ENCODE measurements at regions not wholly inside any gene's neighbourhood (a gene's known extent, or its start where the extent isn't known, plus 50 kb on each side); places are given as distances from the start of the nearest gene placed in this dataset.

GRCh38 chr15:35603856-35604255 lies 57.9 kb upstream of the DPH6 start (continued):
- no peak for TF ChIP-seq ZBTB2 (CRISPR knock-in tag; IDR thresholded peaks at IDR 0.05; ENCODE audit: low read depth)
- no peak for TF ChIP-seq KLF16 (CRISPR knock-in tag; IDR thresholded peaks at IDR 0.05)

- FAIRE-seq (no peak), DNase-seq (ENCODE audit: low spot score) (no peak), ATAC-seq (no peak)
- H3K27ac ChIP-seq (ENCODE audit: extremely low read length, insufficient read depth, low read length), result no peak overlapping the region
- H3K27me3 ChIP-seq (ENCODE audit: control insufficient read depth in 1 of 2, insufficient read depth in 2 of 2, low read length in 2 of 2), result no peaks in the 10 kb centered on the region
- ChIA-PET CTCF (ENCODE audit: low intra/inter-chr PET ratio, low total read pairs) (no interaction called here), POLR2A (no interaction called here)
- H4K20me1 ChIP-seq (ENCODE audit: insufficient read depth, low read length), result no peaks in the 10 kb centered on the region
- intact Hi-C loops (cut with micrococcal nuclease; ENCODE audit: unreplicated experiment), result no loop called here
- no peak overlapping the region for H3K4me2 ChIP-seq (ENCODE audit: low read depth, low read length)
- 2% methylated on average over 2 of the region's 2 CpGs for WGBS (ENCODE audit: low lambda C conversion rate)
- no peaks in the 10 kb centered on the region for H3K79me2 ChIP-seq (ENCODE audit: insufficient read depth, low read length)
- no peaks in the 10 kb centered on the region for H3K4me1 ChIP-seq (ENCODE audit: insufficient read depth, low read length)
- no peak overlapping the region for H3K4me3 ChIP-seq (replicated peaks in 1 of 3; ENCODE audit: insufficient read depth in 1 of 3, low read depth in 2 of 3, low read length in 3 of 3)
- TF ChIP-seq AHDC1 (CRISPR knock-in tag; IDR thresholded peaks at IDR 0.05; ENCODE audit: borderline replicate concordance) (no peak), ZBTB7B (CRISPR knock-in tag; IDR thresholded peaks at IDR 0.05) (no peak), ZNF749 (CRISPR knock-in tag; IDR thresholded peaks at IDR 0.05; ENCODE audit: borderline replicate concordance) (no peak), TEAD2 (CRISPR knock-in tag; IDR thresholded peaks at IDR 0.05) (no peak), PAWR (CRISPR knock-in tag; IDR thresholded peaks at IDR 0.05; ENCODE audit: borderline replicate concordance) (no peak), NFE2 (CRISPR knock-in tag; IDR thresholded peaks at IDR 0.05) (no peak), SRSF9 (IDR thresholded peaks at IDR 0.05; ENCODE audit: borderline replicate concordance, insufficient read depth, low read depth, low read length, poor library complexity, severe bottlenecking) (no peak), ZNF710 (CRISPR knock-in tag; IDR thresholded peaks at IDR 0.05; ENCODE audit: borderline replicate concordance) (no peak), ZNF446 (CRISPR knock-in tag; IDR thresholded peaks at IDR 0.05) (no peak)
- no peaks in the 10 kb centered on the region for H3K9me3 ChIP-seq (ENCODE audit: low read length)
- in situ Hi-C loops (cut with HindIII; ENCODE audit: extremely low pct_ligation_motif_present, low pct_unique_long_range_greater_than_20kb), result no loop called here
- no peak overlapping the region for H2AFZ ChIP-seq (ENCODE audit: low read length)
- H3K9ac ChIP-seq (ENCODE audit: insufficient read depth, low read depth, low read length), result no peak overlapping the region
- no TSS peak for BruUV-seq (replicated peaks)
- H3K36me3 ChIP-seq (replicated peaks in 1 of 2; ENCODE audit: control insufficient read depth in 1 of 2, insufficient read depth in 2 of 2, low read length in 2 of 2), result no peaks in the 10 kb centered on the region
Measured at GRCh38 chr15:35605764-35606449, 59.9 kb upstream of the DPH6 start.

All from HepG2 (cell line).